NCI-H345 treated with DMSO at 0.1 percent for 48 hours (cell line): ENCODE measurements at regions not wholly inside any gene's neighbourhood (a gene's known extent, or its start where the extent isn't known, plus 50 kb on each side); places are given as distances from the start of the nearest gene placed in this dataset.

Experiments
- DNase-seq: peaks from one replicate; lab custom pipeline; 2025; ENCODE audit not compliant: unreplicated experiment; lab: John Stamatoyannopoulos, UW

DNA sequence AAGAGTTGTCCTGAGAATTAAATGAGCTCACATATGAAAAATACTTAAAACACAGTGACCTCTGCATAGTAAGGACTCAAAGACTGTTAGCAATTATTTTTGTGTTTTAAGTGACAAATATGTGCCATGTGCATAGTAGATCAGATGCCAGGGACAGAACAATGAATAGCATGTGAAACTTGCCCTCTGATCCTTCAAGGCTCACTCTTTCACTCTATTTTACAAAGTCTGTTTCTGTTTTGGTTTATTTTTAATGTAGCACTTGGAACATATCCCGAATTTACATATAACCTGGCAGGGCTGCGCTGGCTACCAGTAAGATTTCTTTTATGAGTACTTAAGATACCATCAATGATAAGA lies 135.5 kb upstream of the TNFAIP3 start:
- DNase-seq, result no peak

DNA sequence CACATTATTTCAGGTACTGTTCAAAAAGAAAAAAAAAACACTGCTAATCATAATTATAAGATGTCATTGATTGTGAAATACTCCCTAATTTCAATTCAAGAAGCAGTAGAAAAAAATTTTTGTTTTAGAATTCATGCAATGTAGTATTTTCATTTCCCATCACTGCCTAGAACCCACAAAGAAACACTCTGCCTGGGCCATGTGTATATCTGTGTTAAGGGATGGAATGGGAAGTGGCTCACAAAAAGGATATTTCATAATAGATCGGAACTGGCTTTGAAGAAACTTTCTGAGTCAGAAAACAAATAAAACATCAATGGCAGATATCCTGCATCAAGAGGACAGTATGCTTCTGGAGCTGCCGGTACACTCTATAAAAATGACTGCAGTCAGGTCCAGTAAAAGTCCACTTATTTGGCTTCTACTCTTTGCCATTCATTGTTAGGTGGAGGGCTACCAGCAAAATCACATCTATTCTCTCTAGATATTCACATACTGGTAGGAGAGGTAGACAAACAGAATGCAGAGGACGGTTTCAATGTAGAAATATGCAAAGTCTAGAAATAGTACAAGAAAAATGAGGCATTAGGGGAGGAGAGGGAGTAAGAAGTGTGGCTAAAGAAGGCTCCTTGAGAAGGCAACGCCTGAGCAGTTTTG lies 135.0 kb upstream of the TNFAIP3 start:
- DNase-seq, result no peak

DNA sequence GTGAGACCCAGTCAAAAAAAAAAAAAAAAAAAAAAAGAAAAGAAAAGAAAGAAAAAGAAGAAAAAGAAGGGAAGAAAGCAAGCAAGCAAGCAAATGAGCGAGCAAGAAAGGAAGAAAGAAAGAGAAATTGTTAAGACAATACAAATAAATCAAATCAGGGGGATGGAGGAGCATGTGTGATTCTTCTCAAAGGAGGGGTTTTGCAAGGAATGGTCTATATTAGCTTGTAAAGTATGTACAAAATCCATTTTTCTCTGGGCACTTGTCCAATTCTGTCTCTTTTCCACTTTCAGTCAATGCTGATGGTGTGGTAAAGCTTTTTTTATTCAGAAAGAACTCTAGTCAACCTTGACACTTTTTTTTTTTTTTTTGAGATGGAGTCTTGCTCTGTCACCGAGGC lies 133.7 kb upstream of the TNFAIP3 start:
- no peak for DNase-seq

DNA sequence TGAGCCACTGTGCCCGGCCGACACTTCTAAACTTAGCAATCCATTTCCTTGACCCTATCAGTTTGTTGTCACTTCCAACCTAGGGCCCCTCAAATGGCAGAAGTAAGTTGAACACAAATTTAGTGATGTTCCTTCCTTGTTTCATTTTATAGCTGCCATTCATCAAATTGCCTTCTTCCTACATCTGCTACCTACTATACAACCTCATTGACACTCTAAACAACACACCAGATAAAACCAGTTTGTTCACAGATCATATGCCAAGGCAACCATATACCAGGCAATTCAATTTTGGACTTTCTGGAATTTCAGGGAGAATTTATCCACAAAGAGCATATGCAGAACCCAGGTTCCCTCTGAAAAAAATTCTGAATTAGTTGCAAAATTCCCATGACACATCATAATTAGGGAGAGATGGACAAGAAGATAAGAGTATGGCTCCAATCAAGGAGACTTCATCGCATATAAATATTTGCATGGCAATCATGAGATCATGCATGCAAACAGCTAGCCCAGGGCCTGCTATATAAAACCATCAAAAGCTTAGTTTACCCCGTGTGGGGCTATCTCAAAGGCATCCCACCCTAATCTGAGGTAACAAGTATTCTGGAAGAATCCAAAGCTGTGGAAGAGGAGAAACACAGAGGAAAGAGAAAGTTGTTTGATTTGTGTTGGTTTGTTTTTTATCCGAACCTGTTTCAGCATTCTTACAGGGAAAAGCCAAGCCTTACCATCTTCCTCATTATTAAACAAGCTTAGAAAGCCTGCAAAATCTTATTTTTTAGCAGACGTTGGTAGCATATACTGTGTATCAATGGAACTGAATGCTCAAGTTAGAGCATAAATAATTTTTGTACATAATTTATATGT lies 132.8 kb upstream of the TNFAIP3 start:
- DNase-seq, result no peak

DNA sequence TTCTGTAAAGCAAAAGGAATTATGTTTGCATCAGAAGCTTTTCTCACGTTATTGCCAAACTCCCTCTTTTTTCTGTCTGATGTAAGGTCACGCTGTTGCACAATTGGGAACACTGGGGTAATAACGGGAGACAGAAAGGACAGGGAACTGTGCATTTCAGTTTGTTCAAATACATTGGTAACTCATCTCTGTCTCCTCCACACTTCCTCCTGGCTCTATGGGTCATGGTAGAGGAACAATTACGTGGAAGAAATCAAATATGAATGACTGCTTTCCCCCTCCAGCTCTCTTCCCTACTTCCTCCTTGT lies 132.2 kb upstream of the TNFAIP3 start:
- no peak for DNase-seq

DNA sequence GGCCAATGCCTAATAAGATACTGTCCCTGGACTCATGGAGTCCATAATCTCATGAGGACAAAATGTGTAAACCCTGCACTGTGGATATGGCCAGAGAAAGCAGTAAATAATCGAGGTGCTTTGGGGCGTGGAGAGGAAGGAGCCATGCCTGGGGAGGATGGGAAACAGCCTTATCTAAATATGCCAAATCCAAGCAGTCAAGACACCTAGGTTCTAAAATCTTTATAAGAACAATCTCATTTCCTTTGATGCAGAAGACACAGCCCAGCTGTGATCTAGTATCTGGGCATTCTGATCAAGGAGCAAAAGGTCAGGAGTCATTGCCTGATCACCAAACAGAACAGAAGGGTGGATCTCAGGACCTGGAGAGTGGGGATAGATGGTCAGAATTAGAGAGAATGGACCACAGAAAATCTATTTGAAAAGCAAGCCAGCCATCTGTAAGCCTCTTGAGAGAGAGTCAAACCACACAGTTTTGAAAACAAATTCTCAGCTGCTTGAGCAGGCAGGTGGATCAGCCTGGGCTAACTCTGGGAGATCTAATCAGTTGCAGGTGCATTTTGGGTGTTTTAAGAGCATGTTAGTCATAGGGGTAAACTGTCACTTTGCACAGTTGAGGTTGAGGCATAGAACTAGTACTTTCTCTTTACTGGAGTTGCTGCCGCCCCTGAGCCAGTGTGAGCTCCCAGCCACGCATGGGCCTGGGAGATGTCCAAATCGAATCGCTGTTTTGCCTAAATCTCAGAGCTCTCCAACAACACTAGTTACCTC lies 130.8 kb upstream of the TNFAIP3 start:
- DNase-seq, result no peak

DNA sequence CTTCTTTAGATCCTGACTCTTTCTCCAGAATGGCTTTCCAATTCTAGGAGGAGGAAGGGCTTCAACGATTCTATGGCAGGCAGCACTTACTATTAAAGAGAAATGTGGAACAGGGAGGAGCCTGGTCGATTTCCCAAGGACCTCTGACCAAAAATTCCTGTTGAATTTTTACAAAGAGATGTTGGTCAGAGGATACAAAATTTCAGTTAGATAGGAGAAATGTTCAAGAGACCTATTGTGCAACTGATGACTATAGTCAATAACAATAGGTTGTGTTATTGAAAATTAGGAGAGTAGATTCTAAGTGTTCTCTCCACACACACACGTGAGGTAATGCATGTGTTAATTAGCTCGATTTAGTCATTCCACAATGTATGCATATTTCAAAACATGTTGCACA lies 130.1 kb upstream of the TNFAIP3 start:
- no peak for DNase-seq

DNA sequence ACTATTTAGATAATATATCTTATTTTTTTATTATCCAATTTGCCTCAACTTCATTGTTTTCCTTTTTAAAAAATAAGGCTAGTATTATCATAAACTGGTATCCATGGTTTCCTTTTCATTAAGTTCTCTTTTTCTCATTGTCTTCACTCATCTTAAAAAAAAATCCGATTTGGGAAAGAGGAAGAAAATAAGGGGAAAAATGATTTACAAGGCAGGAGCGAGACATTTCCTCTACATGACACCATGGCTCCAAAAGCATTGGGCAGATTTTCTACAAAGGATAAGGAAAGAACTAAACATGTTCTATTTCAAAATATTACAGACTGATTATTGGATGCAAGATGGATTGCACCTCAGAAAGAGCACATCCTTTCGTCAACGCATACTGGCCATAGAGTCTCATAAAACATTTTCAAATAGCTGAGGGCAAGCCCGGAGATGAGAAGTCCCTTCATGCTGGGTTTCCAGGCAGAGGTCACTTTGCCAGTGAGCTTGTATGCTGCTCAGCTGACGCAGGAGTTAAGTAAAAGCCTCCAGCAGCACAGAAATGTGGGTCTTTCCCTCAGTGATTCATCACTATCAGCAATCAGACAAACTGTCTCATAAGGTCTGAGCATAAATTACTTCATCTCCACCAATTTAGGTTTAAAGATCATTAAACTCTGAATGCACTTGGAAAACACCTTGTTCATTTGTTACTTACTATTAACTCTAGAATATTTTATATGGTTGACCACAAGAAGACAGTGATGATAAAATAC lies 129.0 kb upstream of the TNFAIP3 start:
- no peak for DNase-seq

DNA sequence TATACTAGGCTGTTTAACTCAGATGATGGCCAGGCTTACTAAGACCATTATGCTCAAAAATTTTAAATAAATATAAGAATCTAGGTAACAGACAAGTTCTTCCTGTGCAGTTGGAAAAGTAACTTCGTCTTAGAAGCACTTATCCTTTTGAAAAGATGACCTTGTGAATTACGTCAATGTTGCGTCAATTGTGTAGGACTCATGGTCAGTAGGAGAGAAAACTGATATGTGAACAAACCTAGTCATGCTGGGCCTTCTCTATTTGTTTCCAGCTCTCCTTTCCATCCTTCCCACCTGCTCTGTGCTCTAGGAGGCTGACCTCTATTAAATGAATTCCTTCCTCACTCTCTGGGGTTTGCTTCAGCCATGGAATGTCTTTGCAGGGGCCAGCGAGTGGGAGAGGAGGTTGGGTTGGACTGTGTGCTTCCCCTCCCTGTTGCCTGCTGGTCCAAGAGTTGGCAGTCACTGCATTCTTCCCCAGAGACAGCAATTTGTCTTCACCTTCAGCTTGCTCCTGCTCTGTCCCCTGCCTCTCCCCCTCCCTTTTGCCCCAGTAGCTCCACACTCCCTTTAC lies 128.0 kb upstream of the TNFAIP3 start:
- DNase-seq, result no peak

DNA sequence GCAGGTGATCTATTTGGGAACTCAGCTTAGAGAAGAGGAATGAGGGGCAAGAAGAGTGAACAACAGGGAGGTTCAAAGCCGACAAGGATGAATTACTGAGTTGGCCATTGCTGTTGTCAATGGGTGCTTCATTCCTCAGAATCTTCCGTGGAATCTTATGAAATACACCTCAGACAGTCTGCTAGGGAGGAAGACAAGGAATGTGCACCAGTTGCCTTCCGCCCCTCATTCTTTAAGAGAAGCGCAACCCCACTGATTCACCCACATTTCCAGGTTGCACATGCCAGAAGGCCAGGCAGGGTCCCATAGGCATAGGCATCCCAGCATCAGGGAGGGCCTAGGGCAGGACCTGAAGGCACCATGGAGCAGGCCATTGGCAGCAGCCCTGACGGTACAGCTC lies 127.5 kb upstream of the TNFAIP3 start:
- DNase-seq, result no peak

DNA sequence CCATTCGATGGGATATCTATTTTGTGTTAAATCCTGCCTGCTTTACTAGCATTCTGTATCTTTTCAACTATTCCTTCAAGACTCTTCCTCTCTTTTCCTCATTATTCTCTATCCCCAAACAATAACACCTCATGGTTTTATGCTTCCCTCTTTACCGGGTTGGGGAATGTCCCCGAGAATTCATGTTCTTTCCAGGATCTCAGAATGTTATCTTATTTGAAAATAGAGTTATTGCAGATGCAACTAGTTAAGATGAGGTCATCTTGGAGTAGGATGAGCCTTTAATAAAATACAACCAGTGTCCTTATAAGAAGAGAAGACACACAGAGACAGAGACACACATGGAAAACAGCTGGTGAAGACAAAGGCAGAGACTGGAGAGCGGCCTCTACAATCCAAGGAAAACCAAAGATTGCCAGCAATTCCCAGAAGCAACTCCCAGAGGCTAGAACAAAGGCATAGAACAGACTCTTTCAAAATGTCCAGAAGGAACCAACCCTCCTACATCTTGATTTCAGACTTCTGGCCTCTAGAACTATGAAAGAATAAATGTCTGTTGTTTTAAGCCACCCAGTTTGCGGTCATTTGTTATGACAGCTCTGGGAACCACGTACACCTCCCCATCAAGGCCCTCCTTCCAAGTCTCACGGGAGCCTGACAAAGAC lies 126.8 kb upstream of the TNFAIP3 start:
- no peak for DNase-seq

DNA sequence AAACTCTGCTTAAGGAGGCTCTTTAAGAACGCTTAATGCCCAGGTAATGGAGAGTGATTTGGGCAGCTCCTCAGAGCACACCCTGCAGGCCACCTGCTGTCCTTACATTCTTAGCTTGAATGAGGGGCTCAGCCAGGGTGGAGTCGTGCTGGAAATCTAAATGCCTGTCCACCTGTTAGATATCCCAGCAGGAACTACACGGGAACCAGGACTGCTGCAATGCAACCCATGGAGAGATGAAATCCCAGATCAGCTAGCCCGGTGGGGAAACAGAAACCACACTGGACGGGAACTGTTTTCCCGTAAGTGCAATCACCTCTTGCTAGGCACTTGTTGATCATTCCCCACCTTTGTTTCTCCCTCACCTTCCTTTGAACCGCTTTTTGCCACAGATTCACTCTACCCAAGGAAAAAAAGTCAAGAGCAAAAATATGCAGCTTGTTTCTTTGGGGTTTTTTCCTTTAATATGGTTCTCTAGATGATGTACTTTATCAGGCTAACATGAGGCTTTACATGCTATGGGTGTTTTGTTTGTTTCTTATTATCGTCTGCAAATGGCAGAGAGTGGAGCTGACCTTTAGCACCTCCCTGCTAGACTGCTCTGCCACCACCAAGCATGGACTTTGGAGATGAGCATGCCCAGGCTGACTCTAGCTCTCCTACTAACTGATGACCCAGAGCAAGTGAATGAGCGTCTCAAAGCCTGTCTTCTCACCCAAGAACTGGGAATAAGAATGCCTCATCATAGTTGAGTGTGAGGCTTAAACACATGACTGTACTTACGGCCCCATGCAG lies 125.9 kb upstream of the TNFAIP3 start:
- DNase-seq, result no peak

DNA sequence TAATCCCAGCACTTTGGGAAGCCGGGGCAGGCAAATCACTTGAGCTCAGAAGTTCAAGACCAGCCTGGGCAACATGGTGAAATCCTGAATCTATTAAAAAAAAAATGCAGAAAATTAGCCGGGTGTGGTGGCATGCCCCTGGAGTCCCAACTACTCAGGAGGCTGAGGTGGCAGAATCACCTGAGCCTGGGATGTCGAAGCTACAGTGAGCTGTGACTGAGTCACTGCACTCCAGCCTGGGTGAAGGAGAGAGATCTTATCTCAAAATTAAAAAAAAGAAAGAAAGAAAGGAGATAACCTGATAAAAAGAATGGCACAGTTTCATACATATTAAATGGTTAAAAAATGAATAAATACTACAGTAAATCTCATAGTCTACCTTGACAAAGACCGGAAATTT lies 123.6 kb upstream of the TNFAIP3 start:
- DNase-seq, result no peak

DNA sequence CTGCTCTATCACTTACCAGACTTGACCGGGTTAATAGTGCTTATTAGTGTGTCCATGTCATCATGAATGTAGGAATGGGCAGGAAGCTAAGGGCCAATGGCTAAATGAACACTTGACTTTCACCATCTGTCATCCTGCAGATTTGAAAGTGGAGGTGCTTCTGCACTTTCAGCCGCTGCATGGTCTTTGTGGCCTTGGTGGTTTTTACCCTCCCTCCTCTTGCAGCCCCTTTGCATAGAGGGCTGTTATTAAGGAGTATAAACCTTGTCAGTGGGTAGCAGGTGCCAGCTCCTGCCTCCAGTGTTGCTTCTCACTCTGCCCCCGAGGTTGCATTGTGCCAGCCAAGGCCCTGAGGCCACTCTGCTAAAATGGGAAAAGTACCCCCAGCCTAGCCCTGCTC lies 122.2 kb upstream of the TNFAIP3 start:
- no peak for DNase-seq

DNA sequence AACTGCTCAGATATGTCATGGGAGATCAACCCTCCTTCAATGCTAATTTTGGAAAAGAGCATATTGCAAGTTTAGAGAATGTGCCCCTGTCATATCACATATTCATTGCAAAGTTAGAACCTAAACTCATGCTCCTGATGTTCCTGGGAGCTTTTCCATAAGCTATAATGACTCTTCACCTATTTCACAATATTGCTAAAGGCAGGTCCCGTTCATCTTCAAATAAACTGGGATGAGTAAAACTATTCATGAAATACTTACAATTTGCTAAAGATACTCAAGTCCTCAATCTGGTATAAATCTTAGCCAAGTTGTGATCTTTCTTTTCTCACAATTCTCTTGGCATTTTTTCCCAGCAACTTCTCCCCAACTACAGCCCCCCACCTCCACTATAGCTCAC lies 121.7 kb upstream of the TNFAIP3 start:
- no peak for DNase-seq

DNA sequence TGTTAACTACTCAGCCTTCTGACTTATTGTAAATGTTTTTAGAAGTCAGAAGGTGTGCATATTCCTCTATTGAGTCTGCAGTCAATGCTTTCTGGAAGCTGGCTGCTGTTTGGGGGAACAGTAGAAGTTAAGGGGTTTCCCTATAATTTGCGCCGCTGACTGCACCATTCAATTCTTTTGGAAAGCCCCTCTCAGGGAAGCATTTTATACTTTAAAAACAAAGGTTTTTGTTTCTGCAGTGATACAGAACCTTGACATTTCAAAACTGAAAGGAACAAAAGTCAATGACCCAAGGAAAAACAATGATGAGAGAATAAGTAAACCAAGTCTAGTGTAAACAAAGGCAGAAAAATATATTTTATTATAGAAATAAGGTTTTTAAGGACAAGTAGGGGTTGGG lies 120.8 kb upstream of the TNFAIP3 start:
- DNase-seq, result no peak

DNA sequence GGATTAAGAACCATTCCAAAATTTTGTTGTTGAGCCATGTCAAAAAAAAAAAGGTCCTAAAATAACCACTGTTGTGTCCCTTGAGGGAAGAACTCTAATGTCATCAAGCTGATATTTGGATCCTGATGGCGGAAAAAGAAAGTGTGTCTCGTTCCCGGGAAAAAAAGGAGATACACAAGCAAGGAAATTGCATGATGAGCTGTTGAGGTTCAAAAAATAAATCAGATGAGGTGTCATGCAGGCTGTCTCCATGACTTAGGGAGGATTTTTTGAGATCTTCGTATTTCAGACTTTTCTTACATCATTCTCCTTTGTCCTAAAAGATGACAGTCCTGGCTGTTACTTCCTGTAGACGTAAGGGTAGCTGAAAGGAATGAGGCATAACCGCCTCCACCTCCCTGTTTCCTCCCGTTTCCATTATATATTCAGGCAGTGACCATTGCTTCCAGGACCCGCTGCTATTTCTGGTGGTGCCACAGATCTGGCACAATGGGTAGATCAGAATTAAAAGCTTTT lies 117.3 kb upstream of the TNFAIP3 start:
- DNase-seq, result no peak

DNA sequence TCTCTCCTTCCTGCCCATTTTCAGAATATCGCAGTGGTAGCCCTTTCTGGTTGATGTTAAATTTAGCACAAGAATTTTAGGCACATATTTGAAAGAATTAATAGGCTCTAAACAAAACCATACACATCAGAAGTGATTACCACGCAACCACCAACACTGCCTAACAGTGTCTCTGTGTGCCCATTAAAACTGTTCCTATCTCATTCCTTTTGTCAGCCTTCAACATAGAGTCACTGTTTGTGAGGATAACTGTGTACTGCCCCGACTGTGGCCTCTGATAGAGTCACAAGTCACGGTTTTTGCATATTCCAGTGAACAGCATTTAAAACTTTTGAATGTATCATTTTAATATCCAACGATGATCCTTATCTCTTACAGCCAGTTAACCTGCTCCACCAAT lies 116.8 kb upstream of the TNFAIP3 start:
- no peak for DNase-seq

DNA sequence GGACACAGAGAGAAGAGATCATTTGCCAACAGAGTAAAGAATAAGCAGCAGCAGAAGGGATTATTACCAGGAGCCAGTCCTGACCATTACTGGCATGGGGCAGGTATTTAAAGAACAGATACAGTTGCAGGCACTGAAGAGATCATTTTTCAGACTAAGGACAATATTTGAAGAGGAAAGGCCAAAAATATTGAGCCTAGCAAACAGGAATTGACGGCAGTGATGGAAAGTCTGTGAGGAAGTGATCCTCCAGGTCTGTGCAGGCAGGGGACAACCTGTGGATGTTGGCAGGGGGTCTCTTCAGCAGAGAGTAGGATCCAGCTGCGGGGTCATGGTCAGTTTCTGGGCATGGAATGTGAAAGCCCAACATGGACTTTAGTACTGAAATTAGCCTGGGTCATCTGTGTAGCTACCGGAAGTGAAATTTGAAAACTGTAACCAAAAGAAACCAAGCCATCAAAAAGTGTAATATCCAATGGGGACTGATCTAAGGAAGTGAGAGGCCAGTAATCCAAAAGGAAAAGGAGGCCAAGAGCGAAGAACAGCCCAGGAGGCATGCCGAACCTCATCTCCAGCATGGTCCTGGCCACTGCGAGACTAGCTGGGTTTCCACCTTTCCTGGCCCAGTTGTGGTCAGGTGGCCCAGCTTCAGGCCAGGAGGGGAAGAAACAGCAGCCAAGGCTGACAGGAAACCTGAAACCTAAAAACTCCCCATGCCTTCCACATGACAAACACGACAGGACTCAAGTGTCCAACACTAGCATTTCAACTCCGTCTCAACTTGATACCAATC lies 115.1 kb upstream of the TNFAIP3 start:
- no peak for DNase-seq
